HFFc6 (cell line): ENCODE measurements at regions not wholly inside any gene's neighbourhood (a gene's known extent, or its start where the extent isn't known, plus 50 kb on each side); places are given as distances from the start of the nearest gene placed in this dataset.

ENCODE experiments used
- DNase-seq: peaks from one replicate; pipeline ENCODE4 v3.0.0-alpha.2; 2018
- H3K27ac Mint-ChIP-seq: 2 replicates; pipeline ENCODE4 v1.8.0; 2020; ENCODE audit warnings: mild to moderate bottlenecking, mixed read lengths
- H3K27me3 Mint-ChIP-seq: 2 replicates; pipeline ENCODE4 v1.8.0; 2021; ENCODE audit warnings: mild to moderate bottlenecking, moderate library complexity, mixed read lengths; ENCODE audit not compliant: insufficient read depth
- H3K36me3 Mint-ChIP-seq: 2 replicates; pipeline ENCODE4 v1.8.0; 2021; ENCODE audit warnings: low read depth, mixed read lengths
- H3K4me1 Mint-ChIP-seq: 2 replicates; pipeline ENCODE4 v1.8.0; 2020; ENCODE audit warnings: low read depth, mixed read lengths
- H3K4me3 Mint-ChIP-seq: 2 replicates; pipeline ENCODE4 v1.8.0; 2020; ENCODE audit warnings: mild to moderate bottlenecking, moderate library complexity, mixed read lengths
- H3K9me3 Mint-ChIP-seq: 2 replicates; pipeline ENCODE4 v1.8.0; 2020; ENCODE audit warnings: mild to moderate bottlenecking, mixed read lengths
- TF ChIP-seq, protein P1 (sequence below): fragments of 200-600 bp; sonication (generic); IDR thresholded peaks from 2 replicates; pipeline ENCODE4 v1.5.0; 2021; ENCODE audit warnings: antibody characterized with exemption, mild to moderate bottlenecking

DNA sequence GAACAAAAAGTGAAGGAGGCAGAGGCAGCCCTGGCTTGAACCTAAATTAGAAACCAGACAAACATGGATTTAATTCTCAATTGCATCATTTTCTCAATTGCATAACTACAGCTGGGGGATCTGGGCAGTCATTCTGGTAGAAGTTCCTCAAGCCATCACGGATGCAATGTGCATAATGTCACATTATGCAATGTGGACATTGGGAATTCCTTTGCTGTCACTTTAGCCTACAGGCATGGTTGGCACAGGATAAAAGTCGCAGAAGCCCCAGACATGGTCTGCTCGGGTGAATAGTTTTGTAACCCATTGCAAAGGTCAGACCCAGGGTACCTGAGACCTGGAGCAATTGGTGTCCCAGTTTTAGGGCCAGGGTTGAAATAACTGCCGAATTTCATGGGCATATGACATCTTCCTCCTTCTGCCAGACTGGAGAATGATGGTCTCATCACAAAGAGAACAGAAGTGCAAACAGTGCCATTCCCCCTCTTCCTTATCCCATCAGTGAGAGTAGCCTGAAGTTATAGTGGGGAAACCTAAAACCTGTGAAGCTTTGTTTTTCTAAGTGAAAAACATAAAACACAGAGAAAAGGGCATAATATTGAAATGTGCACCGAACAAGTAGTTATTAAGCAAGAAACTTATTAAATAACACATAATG, 290.8 kb downstream of the MSX2 start:
- Mint-ChIP-seq H3K4me3 (no peak overlapping the region), H3K27ac (no peak overlapping the region), H3K36me3 (no peaks in the 10 kb centered on the region), H3K4me1 (no peaks in the 10 kb centered on the region), H3K9me3 (peaks cover 43% of the 10 kb centered on the region), H3K27me3 (peaks cover 4% of the 10 kb centered on the region)
- no peak for DNase-seq
- TF ChIP-seq, protein P1, sequence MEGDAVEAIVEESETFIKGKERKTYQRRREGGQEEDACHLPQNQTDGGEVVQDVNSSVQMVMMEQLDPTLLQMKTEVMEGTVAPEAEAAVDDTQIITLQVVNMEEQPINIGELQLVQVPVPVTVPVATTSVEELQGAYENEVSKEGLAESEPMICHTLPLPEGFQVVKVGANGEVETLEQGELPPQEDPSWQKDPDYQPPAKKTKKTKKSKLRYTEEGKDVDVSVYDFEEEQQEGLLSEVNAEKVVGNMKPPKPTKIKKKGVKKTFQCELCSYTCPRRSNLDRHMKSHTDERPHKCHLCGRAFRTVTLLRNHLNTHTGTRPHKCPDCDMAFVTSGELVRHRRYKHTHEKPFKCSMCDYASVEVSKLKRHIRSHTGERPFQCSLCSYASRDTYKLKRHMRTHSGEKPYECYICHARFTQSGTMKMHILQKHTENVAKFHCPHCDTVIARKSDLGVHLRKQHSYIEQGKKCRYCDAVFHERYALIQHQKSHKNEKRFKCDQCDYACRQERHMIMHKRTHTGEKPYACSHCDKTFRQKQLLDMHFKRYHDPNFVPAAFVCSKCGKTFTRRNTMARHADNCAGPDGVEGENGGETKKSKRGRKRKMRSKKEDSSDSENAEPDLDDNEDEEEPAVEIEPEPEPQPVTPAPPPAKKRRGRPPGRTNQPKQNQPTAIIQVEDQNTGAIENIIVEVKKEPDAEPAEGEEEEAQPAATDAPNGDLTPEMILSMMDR = no peak

DNA sequence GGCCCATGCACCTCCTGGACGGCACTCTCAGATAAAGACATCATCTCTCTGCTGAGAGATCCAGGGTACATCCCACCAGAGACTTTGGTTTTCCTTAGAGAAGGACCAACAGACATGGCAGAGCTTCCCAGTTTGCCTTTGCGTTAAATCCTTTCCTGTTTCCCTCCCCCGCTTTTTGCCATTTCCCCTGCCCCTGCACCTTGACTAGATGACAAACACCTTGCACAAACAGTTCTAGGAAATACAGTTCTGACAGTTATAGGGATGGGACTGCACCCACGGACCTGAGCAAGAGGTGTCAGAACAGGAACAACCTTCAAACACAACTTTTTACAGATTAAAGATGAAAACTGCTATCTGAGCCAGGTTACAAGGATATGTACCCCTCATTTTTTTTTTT, 288.9 kb downstream of the MSX2 start:
- H3K9me3 Mint-ChIP-seq = peaks cover 44% of the 10 kb centered on the region
- no peak overlapping the region for H3K4me3 Mint-ChIP-seq
- H3K27ac Mint-ChIP-seq = no peak overlapping the region
- H3K36me3 Mint-ChIP-seq = no peaks in the 10 kb centered on the region; the same call in 1 of the 2 replicates
- H3K4me1 Mint-ChIP-seq = no peaks in the 10 kb centered on the region
- no peak for DNase-seq
- TF ChIP-seq, protein P1 = no peak
- peaks cover 3% of the 10 kb centered on the region; the same call in 1 of the 2 replicates for H3K27me3 Mint-ChIP-seq

DNA sequence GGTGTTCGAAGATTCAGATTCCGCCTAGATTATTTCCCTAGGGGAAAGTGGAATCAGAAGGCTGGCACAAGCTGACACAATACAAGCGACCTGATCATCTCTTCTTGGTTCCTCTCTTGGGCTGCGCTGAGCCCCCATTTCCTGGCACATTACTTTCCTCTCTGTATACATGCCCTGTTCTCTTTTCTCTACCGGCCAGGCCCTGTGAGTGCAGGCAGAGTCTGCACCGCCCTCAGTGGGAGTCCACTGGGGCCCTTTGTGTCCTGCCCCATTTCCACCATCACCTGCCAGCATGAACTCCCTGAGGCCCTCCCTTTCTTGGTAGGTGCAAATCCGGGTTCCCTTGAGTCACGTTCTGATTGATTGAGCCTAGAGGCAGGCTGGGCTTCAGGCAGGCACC, 287.9 kb downstream of the MSX2 start:
- Mint-ChIP-seq H3K9me3 (peaks cover 44% of the 10 kb centered on the region), H3K27ac (no peak overlapping the region), H3K4me3 (no peak overlapping the region), H3K4me1 (no peaks in the 10 kb centered on the region), H3K36me3 (no peaks in the 10 kb centered on the region; the same call in 1 of the 2 replicates), H3K27me3 (peaks cover 3% of the 10 kb centered on the region; the same call in 1 of the 2 replicates)
- TF ChIP-seq, protein P1 = no peak
- DNase-seq = no peak

DNA sequence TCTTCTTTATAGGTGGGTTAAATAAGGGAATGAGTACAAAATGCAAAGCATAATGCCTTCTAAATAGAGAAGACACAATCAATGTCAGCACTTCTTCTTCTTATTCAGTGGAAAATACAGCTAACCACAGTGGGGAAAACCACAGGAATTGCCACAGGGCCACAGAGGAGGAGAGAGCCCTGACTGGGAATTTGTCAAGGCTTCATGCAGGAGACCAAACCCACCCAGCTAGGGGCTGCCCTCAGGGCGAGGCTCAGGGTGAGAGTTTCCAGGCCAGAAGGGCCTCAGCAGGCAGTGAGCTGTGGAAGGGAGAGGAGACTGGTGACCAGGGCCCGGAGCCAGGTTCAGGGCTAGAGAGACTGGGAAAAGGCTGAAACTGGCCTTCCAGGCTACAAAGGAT, 279.1 kb downstream of the MSX2 start:
- H3K4me1 Mint-ChIP-seq = no peaks in the 10 kb centered on the region
- H3K27ac Mint-ChIP-seq = no peak overlapping the region
- H3K27me3 Mint-ChIP-seq = peaks cover 5% of the 10 kb centered on the region; the same call in 1 of the 2 replicates

DNA sequence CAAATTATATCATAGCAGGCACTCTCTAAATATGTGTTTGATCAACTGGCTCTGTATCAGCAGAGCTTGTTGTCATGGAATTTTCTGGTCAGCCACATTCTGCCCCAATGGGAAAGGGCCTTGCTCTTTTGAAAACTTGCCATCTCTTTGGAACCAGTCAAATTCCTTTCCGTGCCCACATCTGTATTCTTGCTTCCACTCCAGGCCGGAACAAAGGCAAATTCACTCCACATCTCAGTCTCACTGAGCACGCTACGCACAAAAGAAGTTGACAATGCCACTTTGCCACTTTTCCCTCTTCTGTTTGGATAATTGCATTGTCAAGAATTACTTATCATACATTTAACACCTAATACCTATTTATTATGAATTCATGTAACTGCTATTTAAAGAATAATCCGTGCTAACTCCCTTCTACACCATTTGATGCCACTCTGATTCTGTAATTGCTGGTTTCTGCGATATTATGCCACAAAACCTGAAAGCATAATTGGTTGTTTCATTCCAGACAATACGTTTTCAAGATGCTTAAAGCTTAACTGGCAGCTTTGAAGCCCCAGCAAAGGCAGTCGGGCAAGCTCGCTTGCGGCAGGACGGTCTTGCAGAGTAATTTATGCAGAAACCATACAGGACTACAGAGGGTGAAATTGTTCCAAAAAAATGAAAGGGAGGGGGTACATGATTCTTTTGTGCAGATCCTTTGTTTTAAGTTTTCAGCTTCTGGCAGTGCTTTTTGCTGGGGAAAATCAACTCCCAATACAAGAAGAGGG, 277.7 kb downstream of the MSX2 start:
- DNase-seq = no peak
- TF ChIP-seq, protein P1 = no peak
- no peaks in the 10 kb centered on the region for H3K4me1 Mint-ChIP-seq
- peaks cover 18% of the 10 kb centered on the region for H3K36me3 Mint-ChIP-seq
- H3K27me3 Mint-ChIP-seq = peaks cover 5% of the 10 kb centered on the region; the same call in 1 of the 2 replicates
- H3K9me3 Mint-ChIP-seq = peaks cover 70% of the 10 kb centered on the region
- no peak overlapping the region for H3K27ac Mint-ChIP-seq
- H3K4me3 Mint-ChIP-seq = no peak overlapping the region

More for the DNA sequence above, 279.1 kb downstream of the MSX2 start:
- no peak for DNase-seq
- H3K4me3 Mint-ChIP-seq = no peak overlapping the region
- peaks cover 64% of the 10 kb centered on the region for H3K9me3 Mint-ChIP-seq
- H3K36me3 Mint-ChIP-seq = peaks cover 18% of the 10 kb centered on the region
- TF ChIP-seq, protein P1 = no peak
